ENCODE measurements at regions not wholly inside any gene's neighbourhood (a gene's known extent, or its start where the extent isn't known, plus 50 kb on each side); places are given as distances from the start of the nearest gene placed in this dataset.

GRCh38 chr6:95741045-95741444 lies 163.7 kb downstream of the MANEA start:
- H3K4me3 Mint-ChIP-seq, result no peak overlapping the region

More at GRCh38 chr6:95741045-95741444, 163.7 kb downstream of the MANEA start:
- ChIA-PET POLR2A (no interaction called here), CTCF (no interaction called here)
- H3K4me1 Mint-ChIP-seq, result peaks cover 5% of the 10 kb centered on the region; the same call in 1 of the 2 replicates
- H3K36me3 Mint-ChIP-seq, result no peaks in the 10 kb centered on the region
- DNase-seq (ENCODE audit: low spot score) (peak; percentile 7), ATAC-seq (no peak)
- H3K9me3 Mint-ChIP-seq, result no peaks in the 10 kb centered on the region
- H3K27me3 Mint-ChIP-seq (ENCODE audit: low read depth), result no peaks in the 10 kb centered on the region
- H3K27ac Mint-ChIP-seq, result no peak overlapping the region
- TF ChIP-seq CDX4 (CRISPR knock-in tag; IDR thresholded peaks at IDR 0.05; ENCODE audit: borderline replicate concordance), result no peak
- no peak for TF ChIP-seq ELF4 (CRISPR knock-in tag; IDR thresholded peaks at IDR 0.05; ENCODE audit: low read depth)
- TF ChIP-seq PREB (CRISPR knock-in tag; IDR thresholded peaks at IDR 0.05; ENCODE audit: borderline replicate concordance), result no peak
- TF ChIP-seq ZNF671 (CRISPR knock-in tag; IDR thresholded peaks at IDR 0.05), result no peak
- TF ChIP-seq USF1 (CRISPR knock-in tag; IDR thresholded peaks at IDR 0.05), result no peak
- no peak for TF ChIP-seq ERG (CRISPR knock-in tag; IDR thresholded peaks at IDR 0.05)
- no peak for TF ChIP-seq ZBTB21 (CRISPR knock-in tag; IDR thresholded peaks at IDR 0.05; ENCODE audit: borderline replicate concordance)
- TF ChIP-seq ZNF317 (CRISPR knock-in tag; IDR thresholded peaks at IDR 0.05; ENCODE audit: borderline replicate concordance, low read depth), result no peak
- TF ChIP-seq ZNF423 (CRISPR knock-in tag; IDR thresholded peaks at IDR 0.05), result no peak
- no peak for TF ChIP-seq RELA (CRISPR knock-in tag; IDR thresholded peaks at IDR 0.05; ENCODE audit: borderline replicate concordance)
- TF ChIP-seq ATF6 (CRISPR knock-in tag; IDR thresholded peaks at IDR 0.05), result no peak
- TF ChIP-seq MAX (CRISPR knock-in tag; IDR thresholded peaks at IDR 0.05), result no peak
- TF ChIP-seq ZNF425 (CRISPR knock-in tag; conservative IDR thresholded peaks at IDR 0.05), result no peak
- TF ChIP-seq TEAD1 (CRISPR knock-in tag; IDR thresholded peaks at IDR 0.05), result no peak
- no peak for TF ChIP-seq KAT7 (CRISPR knock-in tag; IDR thresholded peaks at IDR 0.05; ENCODE audit: borderline replicate concordance)
- TF ChIP-seq ESRRA (CRISPR knock-in tag; IDR thresholded peaks at IDR 0.05; ENCODE audit: borderline replicate concordance), result no peak
- TF ChIP-seq FOXP4 (CRISPR knock-in tag; IDR thresholded peaks at IDR 0.05), result no peak
- TF ChIP-seq PRDM15 (CRISPR knock-in tag; IDR thresholded peaks at IDR 0.05), result no peak
- TF ChIP-seq EMX1 (CRISPR knock-in tag; IDR thresholded peaks at IDR 0.05), result no peak
- TF ChIP-seq PRRX2 (CRISPR knock-in tag; IDR thresholded peaks at IDR 0.05), result no peak
